Astrocyte (in vitro differentiated cells and primary cell): ENCODE measurements at regions not wholly inside any gene's neighbourhood (a gene's known extent, or its start where the extent isn't known, plus 50 kb on each side); places are given as distances from the start of the nearest gene placed in this dataset.

Experiments used
- EZH2 ChIP-seq: IDR thresholded peaks from 2 replicates; pipeline ENCODE4 v1.6.1; 2012; ENCODE audit warnings: mild to moderate bottlenecking, low read length, inconsistent platforms; ENCODE audit not compliant: insufficient read depth
- TF ChIP-seq, protein P1 (sequence below): IDR thresholded peaks from 2 replicates; pipeline ENCODE4 v1.5.1; 2011; ENCODE audit warnings: low read depth, mild to moderate bottlenecking, inconsistent platforms, low read length, moderate library complexity; ENCODE audit not compliant: insufficient read depth

DNA sequence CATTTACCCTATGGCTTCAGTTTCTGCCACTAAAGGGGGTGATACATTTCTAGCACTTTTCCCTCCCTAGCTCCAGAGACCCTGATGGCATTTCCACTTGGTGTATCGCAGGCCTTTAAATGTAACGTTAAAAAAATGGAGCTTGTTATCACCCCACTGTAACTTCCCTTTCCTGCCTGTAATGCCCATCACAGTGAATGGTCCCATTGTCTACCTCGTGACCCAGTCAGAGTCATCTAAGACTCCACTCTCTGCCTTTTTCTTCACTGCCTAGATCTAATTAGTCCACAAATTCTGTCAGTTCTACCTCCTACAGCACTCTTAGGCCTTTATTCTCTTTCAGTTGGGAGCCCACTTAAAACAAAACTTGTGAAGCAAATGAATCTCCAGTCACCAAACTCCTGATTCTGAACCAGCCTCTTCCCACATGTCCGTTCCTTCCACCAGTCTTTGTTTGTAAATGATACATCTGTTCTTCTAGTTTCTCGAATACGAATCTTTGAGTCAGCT is 64.8 kb downstream of the NHLRC3 start:
- TF ChIP-seq, protein P1, sequence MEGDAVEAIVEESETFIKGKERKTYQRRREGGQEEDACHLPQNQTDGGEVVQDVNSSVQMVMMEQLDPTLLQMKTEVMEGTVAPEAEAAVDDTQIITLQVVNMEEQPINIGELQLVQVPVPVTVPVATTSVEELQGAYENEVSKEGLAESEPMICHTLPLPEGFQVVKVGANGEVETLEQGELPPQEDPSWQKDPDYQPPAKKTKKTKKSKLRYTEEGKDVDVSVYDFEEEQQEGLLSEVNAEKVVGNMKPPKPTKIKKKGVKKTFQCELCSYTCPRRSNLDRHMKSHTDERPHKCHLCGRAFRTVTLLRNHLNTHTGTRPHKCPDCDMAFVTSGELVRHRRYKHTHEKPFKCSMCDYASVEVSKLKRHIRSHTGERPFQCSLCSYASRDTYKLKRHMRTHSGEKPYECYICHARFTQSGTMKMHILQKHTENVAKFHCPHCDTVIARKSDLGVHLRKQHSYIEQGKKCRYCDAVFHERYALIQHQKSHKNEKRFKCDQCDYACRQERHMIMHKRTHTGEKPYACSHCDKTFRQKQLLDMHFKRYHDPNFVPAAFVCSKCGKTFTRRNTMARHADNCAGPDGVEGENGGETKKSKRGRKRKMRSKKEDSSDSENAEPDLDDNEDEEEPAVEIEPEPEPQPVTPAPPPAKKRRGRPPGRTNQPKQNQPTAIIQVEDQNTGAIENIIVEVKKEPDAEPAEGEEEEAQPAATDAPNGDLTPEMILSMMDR = no peak
- TF ChIP-seq EZH2 = no peak
